ENCODE measurements at regions not wholly inside any gene's neighbourhood (a gene's known extent, or its start where the extent isn't known, plus 50 kb on each side); places are given as distances from the start of the nearest gene placed in this dataset.

GRCh38 chr20:52904837-52905236 is 67.3 kb upstream of the TSHZ2 start:
- DNase-seq (ENCODE audit: low spot score): no peak
- in situ Hi-C loops (cut with MboI; ENCODE audit: low sequenced_read_pairs, unreplicated experiment): no loop called here
- no peak for TF ChIP-seq CTCF (IDR thresholded peaks at IDR 0.05; ENCODE audit: borderline replicate concordance, control extremely low read depth, extremely low read depth, insufficient read depth, missing control alignments)

- DNase-seq (ENCODE audit: low spot score): no peak
- no peak for TF ChIP-seq CTCF (IDR thresholded peaks at IDR 0.05; ENCODE audit: borderline replicate concordance, control extremely low read depth, extremely low read depth, insufficient read depth, missing control alignments)
- in situ Hi-C loops (cut with MboI; ENCODE audit: low sequenced_read_pairs, unreplicated experiment): no loop called here
These were observed 73.0 kb upstream of the TSHZ2 start for GRCh38 chr20:52899041-52899608.

GRCh38 chr20:52896348-52896747 is 75.8 kb upstream of the TSHZ2 start:
- no peak for DNase-seq (ENCODE audit: low spot score)
- in situ Hi-C loops (cut with MboI; ENCODE audit: low sequenced_read_pairs, unreplicated experiment): no loop called here
- TF ChIP-seq CTCF (IDR thresholded peaks at IDR 0.05; ENCODE audit: borderline replicate concordance, control extremely low read depth, extremely low read depth, insufficient read depth, missing control alignments): no peak

GRCh38 chr20:52895701-52896100 is 76.5 kb upstream of the TSHZ2 start:
- DNase-seq (ENCODE audit: low spot score): no peak
- no peak for TF ChIP-seq CTCF (IDR thresholded peaks at IDR 0.05; ENCODE audit: borderline replicate concordance, control extremely low read depth, extremely low read depth, insufficient read depth, missing control alignments)

GRCh38 chr20:52895235-52895634 is 76.9 kb upstream of the TSHZ2 start:
- in situ Hi-C loops (cut with MboI; ENCODE audit: low sequenced_read_pairs, unreplicated experiment): no loop called here
- no peak for TF ChIP-seq CTCF (IDR thresholded peaks at IDR 0.05; ENCODE audit: borderline replicate concordance, control extremely low read depth, extremely low read depth, insufficient read depth, missing control alignments)
- DNase-seq (ENCODE audit: low spot score): no peak

More at GRCh38 chr20:52895701-52896100, 76.5 kb upstream of the TSHZ2 start:
- in situ Hi-C loops (cut with MboI; ENCODE audit: low sequenced_read_pairs, unreplicated experiment): no loop called here

- in situ Hi-C loops (cut with MboI; ENCODE audit: low sequenced_read_pairs, unreplicated experiment): no loop called here
- DNase-seq (ENCODE audit: low spot score): no peak
- TF ChIP-seq CTCF (IDR thresholded peaks at IDR 0.05; ENCODE audit: borderline replicate concordance, control extremely low read depth, extremely low read depth, insufficient read depth, missing control alignments): no peak
These were observed 78.7 kb upstream of the TSHZ2 start for GRCh38 chr20:52893498-52893897.

Measured in GM13976 (cell line).